Lung (tissue), 11 donors: ENCODE measurements at regions not wholly inside any gene's neighbourhood (a gene's known extent, or its start where the extent isn't known, plus 50 kb on each side); places are given as distances from the start of the nearest gene placed in this dataset.

ENCODE experiments used
- ATAC-seq: fragments of 200-7000 bp; cut with Tn5 transposase; one replicate; pipeline ENCODE4 v1.9.1; 2020; ENCODE audit warnings: moderate number of reproducible peaks; ENCODE audit not compliant: insufficient read depth, low FRiP score
- DNase-seq, 3 donors: peaks; one replicate each; pipeline ENCODE4 v3.0.0-alpha.2; 2013 to 2017
- H3K27ac ChIP-seq, 2 donors: one replicate each; pipeline ENCODE4 v1.5.1; 2013; ENCODE audit warnings: mild to moderate bottlenecking in 2 of 2, moderate library complexity in 2 of 2, control low read depth in 1 of 2, inconsistent platforms in 1 of 2, low read depth in 1 of 2, low read length in 1 of 2
- H3K27me3 ChIP-seq, 3 donors: one replicate each; pipeline ENCODE4 v1.5.1; 2013; ENCODE audit warnings: low read length in 2 of 3; ENCODE audit not compliant: control insufficient read depth in 3 of 3, insufficient read depth in 3 of 3
- H3K36me3 ChIP-seq, 4 donors: one replicate each; pipeline ENCODE4 v1.5.1; 2013; ENCODE audit warnings: low read length in 4 of 4, mild to moderate bottlenecking in 1 of 4, moderate library complexity in 1 of 4; ENCODE audit not compliant: control insufficient read depth in 4 of 4, insufficient read depth in 4 of 4
- H3K4me1 ChIP-seq, 5 donors: one replicate each; pipeline ENCODE4 v1.5.1; 2013; ENCODE audit warnings: low read length in 5 of 5, mild to moderate bottlenecking in 2 of 5, moderate library complexity in 1 of 5; ENCODE audit not compliant: control insufficient read depth in 5 of 5, insufficient read depth in 5 of 5
- H3K4me3 ChIP-seq: one replicate; pipeline ENCODE4 v1.5.1; 2013; ENCODE audit warnings: mild to moderate bottlenecking, control low read depth, moderate library complexity
- H3K9ac ChIP-seq, 2 donors: one replicate each; pipeline ENCODE4 v1.5.1; 2013; ENCODE audit warnings: low read length in 2 of 2, control low read depth in 1 of 2; ENCODE audit not compliant: insufficient read depth in 1 of 2
- H3K9me3 ChIP-seq, 4 donors: one replicate each; pipeline ENCODE4 v1.5.1; 2013; ENCODE audit warnings: low read length in 3 of 4, mild to moderate bottlenecking in 1 of 4, moderate library complexity in 1 of 4; ENCODE audit not compliant: control insufficient read depth in 4 of 4, insufficient read depth in 3 of 4
- WGBS, 2 donors: extraction: QIAGEN DNeasy Blood & Tissue Kit; methylation state at CpG; one replicate each; pipeline ENCODE4 v1.1.7; 2013; 5-methylcytosine and 5-hydroxymethylcytosine counted together
- TF ChIP-seq, protein P1 (sequence below): IDR thresholded peaks from 2 replicates; pipeline ENCODE4 v1.5.1; 2012; ENCODE audit warnings: mild to moderate bottlenecking; ENCODE audit errors: control extremely low read depth, extremely low read depth
- donor health status: control.
- donor health status: control.
- donor health status: Bipolar disorder and iron deficiency.
- donor health status: healthy.
- donor health status: DM: yes; HTN: yes; CAD: no.

DNA sequence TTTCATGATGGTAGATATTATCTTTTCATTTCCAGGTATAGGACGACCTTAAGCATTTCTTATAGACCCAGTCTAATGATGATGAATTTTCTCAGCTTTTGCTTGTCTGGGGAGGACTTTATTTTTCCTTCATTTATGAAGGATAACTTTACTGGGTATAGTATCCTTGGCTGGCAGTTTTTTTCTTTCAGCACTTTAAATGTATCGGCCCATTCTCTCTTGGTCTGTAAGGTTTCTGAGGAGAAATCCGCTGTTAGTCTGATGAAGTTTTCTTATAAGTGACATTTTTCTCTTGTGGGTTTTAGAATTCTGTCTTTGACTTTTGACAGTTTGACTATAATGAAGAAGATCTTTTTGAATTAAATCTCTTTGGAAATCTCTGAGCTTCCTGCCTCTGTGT, 144.7 kb upstream of the SLC22A23 start:
- Histone ChIP-seq H3K27ac (no peak overlapping the region), H3K4me1 (peaks cover 0 to 6% (median 0%) of the 10 kb centered on the region in 5 donors), H3K36me3 (no peaks in the 10 kb centered on the region), H3K27me3 (no peaks in the 10 kb centered on the region), H3K4me3 (no peak overlapping the region), H3K9ac (no peak overlapping the region), H3K9me3 (peaks cover 0 to 6% (median 0%) of the 10 kb centered on the region in 4 donors)
- 97 to 98% methylated on average over 3 of the region's 3 CpGs for WGBS, 2 donors
- TF ChIP-seq, protein P1, sequence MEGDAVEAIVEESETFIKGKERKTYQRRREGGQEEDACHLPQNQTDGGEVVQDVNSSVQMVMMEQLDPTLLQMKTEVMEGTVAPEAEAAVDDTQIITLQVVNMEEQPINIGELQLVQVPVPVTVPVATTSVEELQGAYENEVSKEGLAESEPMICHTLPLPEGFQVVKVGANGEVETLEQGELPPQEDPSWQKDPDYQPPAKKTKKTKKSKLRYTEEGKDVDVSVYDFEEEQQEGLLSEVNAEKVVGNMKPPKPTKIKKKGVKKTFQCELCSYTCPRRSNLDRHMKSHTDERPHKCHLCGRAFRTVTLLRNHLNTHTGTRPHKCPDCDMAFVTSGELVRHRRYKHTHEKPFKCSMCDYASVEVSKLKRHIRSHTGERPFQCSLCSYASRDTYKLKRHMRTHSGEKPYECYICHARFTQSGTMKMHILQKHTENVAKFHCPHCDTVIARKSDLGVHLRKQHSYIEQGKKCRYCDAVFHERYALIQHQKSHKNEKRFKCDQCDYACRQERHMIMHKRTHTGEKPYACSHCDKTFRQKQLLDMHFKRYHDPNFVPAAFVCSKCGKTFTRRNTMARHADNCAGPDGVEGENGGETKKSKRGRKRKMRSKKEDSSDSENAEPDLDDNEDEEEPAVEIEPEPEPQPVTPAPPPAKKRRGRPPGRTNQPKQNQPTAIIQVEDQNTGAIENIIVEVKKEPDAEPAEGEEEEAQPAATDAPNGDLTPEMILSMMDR: no peak
- DNase-seq (no peak), ATAC-seq (no peak)

GRCh38 chr6:3597500-3598064, 140.7 kb upstream of the SLC22A23 start:
- Histone ChIP-seq H3K9ac (no peak overlapping the region), H3K9me3 (peaks cover 0 to under 1% (median 0%) of the 10 kb centered on the region in 4 donors), H3K4me3 (no peak overlapping the region), H3K27ac (no peak overlapping the region), H3K36me3 (no peaks in the 10 kb centered on the region), H3K27me3 (no peaks in the 10 kb centered on the region), H3K4me1 (peaks cover 0 to 2% (median 0%) of the 10 kb centered on the region in 5 donors)
- 93 to 99% methylated on average over 4 of the region's 4 CpGs for WGBS, 2 donors
- TF ChIP-seq, protein P1: no peak
- ATAC-seq (no peak), DNase-seq (no peak)

DNA sequence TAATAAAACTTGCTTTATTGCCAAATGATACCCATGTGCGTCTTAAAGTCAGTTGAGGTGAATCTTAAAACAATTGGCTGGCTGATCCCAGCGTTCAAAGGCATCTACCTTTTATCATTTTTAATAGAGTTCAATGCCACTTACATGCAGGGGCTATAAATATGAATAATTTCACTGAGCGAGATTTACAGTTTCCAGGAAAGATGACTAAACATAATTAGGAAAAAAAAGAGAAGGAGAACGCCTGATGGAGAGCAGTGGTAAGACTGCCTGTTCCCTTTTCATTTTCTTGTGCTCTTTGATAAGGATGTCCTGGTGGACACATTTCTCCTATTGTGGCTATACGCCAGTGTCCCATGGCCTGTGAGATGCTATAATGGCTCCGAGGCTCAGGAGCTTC, 139.9 kb upstream of the SLC22A23 start:
- no peaks in the 10 kb centered on the region for H3K36me3 ChIP-seq
- H3K27ac ChIP-seq: no peak overlapping the region
- 43 to 62% methylated on average over 6 of the region's 6 CpGs for whole genome bisulfite sequencing, 2 donors
- ATAC-seq (no peak), DNase-seq (no peak)
- no peaks in the 10 kb centered on the region for H3K9me3 ChIP-seq
- TF ChIP-seq, protein P1: no peak
- H3K9ac ChIP-seq: no peak overlapping the region
- no peak overlapping the region for H3K4me3 ChIP-seq
- H3K4me1 ChIP-seq: peaks cover 0 to 2% (median 0%) of the 10 kb centered on the region in 5 donors
- H3K27me3 ChIP-seq: no peaks in the 10 kb centered on the region

DNA sequence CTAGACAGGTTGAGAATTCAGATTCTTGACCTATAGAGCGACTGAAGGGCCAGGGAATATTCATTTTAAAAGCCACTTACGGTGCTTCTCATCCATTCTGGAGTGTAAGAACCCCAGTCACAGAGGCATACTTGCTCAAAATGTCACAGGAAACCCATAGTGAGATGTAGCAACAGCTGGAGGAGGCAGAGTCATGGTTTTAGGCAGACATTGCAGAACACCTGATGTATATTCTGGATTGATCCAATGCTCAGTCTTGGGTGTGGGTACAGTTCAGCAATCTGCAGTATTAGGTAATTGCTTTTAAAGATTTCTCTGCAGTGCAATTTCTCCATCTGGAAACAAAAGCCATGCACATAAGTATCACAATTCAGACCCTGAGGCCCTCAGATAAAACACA, 137.4 kb upstream of the SLC22A23 start:
- H3K27ac ChIP-seq: no peak overlapping the region
- H3K9me3 ChIP-seq: no peaks in the 10 kb centered on the region
- DNase-seq (no peak), ATAC-seq (no peak)
- H3K27me3 ChIP-seq: no peaks in the 10 kb centered on the region
- WGBS, 2 donors: 70 to 86% methylated on average over 2 of the region's 2 CpGs
- H3K4me3 ChIP-seq: no peak overlapping the region
- no peaks in the 10 kb centered on the region for H3K36me3 ChIP-seq
- peaks cover 0 to 2% (median 0%) of the 10 kb centered on the region in 5 donors for H3K4me1 ChIP-seq
- H3K9ac ChIP-seq: no peak overlapping the region
- TF ChIP-seq, protein P1: no peak
